OCI-LY7 (cell line): ENCODE measurements at regions not wholly inside any gene's neighbourhood (a gene's known extent, or its start where the extent isn't known, plus 50 kb on each side); places are given as distances from the start of the nearest gene placed in this dataset.

Source experiments
- CTCF ChIP-seq: fragments of 200-600 bp; sonication (generic); conservative IDR thresholded peaks from 2 replicates; pipeline ENCODE4 v1.5.1; 2014; ENCODE audit warnings: mild to moderate bottlenecking, antibody characterized with exemption, low read length, moderate library complexity, mixed read lengths
- EZH2phosphoT487 ChIP-seq: fragments of 200-600 bp; sonication (generic); IDR thresholded peaks from 2 replicates; pipeline ENCODE4 v1.6.1; 2018; ENCODE audit warnings: low read depth, borderline replicate concordance, mild to moderate bottlenecking, mixed run types, antibody characterized with exemption, low read length, moderate library complexity, mixed read lengths

GRCh38 chr11:112315057-112315720 lies 54.5 kb upstream of the PLET1 start:
- TF ChIP-seq CTCF, result no peak
- TF ChIP-seq EZH2phosphoT487, result no peak
